ENCODE measurements at regions not wholly inside any gene's neighbourhood (a gene's known extent, or its start where the extent isn't known, plus 50 kb on each side); places are given as distances from the start of the nearest gene placed in this dataset.

DNA sequence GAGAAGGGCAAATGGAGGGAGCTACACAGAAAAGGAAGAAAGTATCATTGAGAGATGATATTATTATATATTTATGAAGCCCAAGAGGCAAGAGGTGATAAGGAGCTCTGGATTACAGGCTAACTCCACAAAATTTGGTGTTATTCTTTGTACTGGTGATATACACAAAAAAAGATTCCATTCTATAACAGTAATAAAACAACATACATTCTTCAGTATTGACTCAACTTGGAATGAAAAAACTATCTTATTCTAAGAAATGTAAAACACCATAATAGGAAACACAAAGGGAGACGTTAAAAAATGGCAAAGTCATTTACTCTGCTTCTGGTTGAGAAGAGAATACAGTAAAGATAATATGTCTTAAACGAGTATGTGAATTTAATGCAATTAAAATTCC, 99.4 kb downstream of the TEX35 start:
- H3K27me3 ChIP-seq (ENCODE audit: insufficient read depth in 3 of 3, low read length in 2 of 3) = no peaks in the 10 kb centered on the region
- H3K4me3 ChIP-seq = no peak overlapping the region
- H3K9me3 ChIP-seq = no peaks in the 10 kb centered on the region
- 76 to 82% (median 78%) methylated on average over 2 of the region's 2 CpGs for WGBS, 3 donors
- no peak overlapping the region for H3K27ac ChIP-seq
- intact Hi-C loops (cut with DNase I) = no loop called here
- no peaks in the 10 kb centered on the region for H3K36me3 ChIP-seq (ENCODE audit: insufficient read depth in 1 of 2, low read depth in 1 of 2)
- TF ChIP-seq, protein P1, sequence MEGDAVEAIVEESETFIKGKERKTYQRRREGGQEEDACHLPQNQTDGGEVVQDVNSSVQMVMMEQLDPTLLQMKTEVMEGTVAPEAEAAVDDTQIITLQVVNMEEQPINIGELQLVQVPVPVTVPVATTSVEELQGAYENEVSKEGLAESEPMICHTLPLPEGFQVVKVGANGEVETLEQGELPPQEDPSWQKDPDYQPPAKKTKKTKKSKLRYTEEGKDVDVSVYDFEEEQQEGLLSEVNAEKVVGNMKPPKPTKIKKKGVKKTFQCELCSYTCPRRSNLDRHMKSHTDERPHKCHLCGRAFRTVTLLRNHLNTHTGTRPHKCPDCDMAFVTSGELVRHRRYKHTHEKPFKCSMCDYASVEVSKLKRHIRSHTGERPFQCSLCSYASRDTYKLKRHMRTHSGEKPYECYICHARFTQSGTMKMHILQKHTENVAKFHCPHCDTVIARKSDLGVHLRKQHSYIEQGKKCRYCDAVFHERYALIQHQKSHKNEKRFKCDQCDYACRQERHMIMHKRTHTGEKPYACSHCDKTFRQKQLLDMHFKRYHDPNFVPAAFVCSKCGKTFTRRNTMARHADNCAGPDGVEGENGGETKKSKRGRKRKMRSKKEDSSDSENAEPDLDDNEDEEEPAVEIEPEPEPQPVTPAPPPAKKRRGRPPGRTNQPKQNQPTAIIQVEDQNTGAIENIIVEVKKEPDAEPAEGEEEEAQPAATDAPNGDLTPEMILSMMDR (IDR thresholded peaks at IDR 0.05) = no peak
- DNase-seq (no peak), ATAC-seq (no peak)
- no peaks in the 10 kb centered on the region for H3K4me1 ChIP-seq

DNA sequence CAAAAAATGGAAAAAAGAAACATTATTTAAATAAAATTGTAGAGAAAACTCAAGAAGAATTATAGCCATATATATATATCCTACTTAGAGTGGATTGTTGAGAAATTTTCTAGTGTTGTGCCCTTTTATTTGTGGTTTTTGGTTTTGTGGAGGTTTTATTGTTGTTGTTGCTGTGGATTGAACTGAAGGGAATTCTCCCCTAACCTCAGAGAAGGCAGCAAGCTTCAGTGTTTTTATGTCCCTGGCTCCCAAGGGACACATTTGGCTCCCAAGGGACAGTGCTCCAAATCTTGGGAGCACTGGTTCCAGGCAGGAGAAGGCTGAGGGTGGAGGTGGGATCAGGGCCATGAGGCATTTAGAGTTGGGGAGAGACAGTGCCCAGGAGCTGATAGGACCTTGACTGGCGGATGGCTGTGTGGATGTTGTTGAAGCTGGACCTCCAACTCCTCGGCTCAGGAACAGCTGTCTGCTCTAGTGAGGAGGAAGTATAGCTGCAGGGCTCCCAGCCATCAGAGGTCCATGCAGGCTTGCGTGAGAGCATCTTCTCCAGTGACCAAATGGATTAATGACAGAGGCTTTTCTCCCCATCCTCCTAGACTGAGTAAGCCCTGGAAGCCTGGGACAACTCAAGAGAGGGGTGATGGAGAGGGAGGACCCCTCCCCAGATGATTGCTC, 100.5 kb downstream of the TEX35 start:
- intact Hi-C loops (cut with DNase I) = no loop called here
- H3K36me3 ChIP-seq (ENCODE audit: insufficient read depth in 1 of 2, low read depth in 1 of 2) = no peaks in the 10 kb centered on the region
- no peak overlapping the region for H3K4me3 ChIP-seq
- WGBS, 3 donors = 46 to 79% (median 54%) methylated on average over 3 of the region's 3 CpGs
- TF ChIP-seq, protein P1 (IDR thresholded peaks at IDR 0.05) = no peak
- DNase-seq (no peak), ATAC-seq (no peak)
- no peak overlapping the region for H3K27ac ChIP-seq
- no peaks in the 10 kb centered on the region for H3K4me1 ChIP-seq
- no peaks in the 10 kb centered on the region for H3K9me3 ChIP-seq
- no peaks in the 10 kb centered on the region for H3K27me3 ChIP-seq (ENCODE audit: insufficient read depth in 3 of 3, low read length in 2 of 3)

DNA sequence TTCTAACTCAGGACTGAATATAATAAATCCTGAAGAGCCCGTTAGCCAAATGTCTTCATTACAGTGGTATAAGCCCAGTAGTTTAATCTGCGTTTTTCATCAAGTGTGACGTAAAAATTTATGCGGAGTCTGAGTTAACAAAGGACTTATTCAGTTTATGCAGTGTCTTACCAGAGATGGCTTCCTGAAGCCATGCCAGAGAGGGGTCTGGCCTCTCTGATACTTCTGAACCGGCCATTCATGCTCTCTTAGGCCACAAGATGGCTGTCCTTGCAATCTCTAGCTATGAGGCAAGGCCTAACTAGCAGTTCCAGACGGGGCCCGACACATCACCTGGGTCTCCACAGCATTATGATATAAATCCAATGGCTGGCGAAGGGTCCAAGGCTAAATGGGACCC, 101.4 kb downstream of the TEX35 start:
- Histone ChIP-seq H3K36me3 (ENCODE audit: insufficient read depth in 1 of 2, low read depth in 1 of 2) (no peaks in the 10 kb centered on the region), H3K4me3 (no peak overlapping the region), H3K4me1 (no peaks in the 10 kb centered on the region), H3K27me3 (ENCODE audit: insufficient read depth in 3 of 3, low read length in 2 of 3) (no peaks in the 10 kb centered on the region), H3K9me3 (no peaks in the 10 kb centered on the region), H3K27ac (no peak overlapping the region)
- TF ChIP-seq, protein P1 (IDR thresholded peaks at IDR 0.05) = no peak
- no peak for DNase-seq
- 59 to 72% (median 66%) methylated on average over 8 of the region's 8 CpGs for WGBS, 3 donors
- ATAC-seq = no peak
- intact Hi-C loops (cut with DNase I) = no loop called here

DNA sequence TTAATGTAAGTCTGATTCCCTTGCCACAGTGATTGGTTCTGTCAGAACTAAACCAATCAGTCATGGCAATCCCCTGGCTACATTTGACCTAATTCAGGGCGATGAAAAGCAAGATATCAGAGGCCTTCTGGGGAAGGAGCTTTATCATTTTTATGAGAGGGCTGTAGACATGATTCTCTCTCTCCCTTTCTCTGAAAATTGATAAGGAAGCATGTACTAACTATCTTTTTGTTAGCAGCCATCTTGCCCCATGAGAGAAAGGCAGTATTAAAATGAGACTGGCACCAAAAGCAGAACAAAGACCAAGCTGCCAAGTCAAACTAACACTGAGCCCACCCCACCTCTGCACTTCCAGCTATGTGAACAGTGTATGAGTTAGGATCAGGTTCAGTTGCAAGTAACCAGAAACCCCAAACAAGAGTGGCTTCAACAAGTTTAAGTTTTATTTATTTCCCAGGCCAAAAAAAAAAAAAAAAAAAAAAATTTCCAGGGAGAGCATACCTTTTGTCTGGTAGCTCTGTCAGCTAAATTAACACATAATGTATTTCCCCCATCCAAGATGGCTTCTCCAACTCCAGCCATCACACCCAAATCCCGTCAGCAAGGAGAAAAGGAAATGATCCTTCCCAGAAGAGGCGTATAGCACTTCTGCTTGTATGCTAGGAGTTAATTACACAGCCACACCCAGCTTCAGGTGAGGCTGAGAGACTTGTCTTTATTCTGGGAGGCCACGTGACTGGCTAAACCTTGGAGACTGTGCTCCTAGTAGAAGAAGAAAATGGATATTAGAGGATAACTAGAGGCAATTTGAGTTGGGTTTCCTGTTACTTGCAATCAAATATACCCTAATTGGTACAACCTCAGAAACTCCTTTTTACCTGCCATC, 105.8 kb upstream of the RALGPS2 start:
- Histone ChIP-seq H3K9me3 (no peaks in the 10 kb centered on the region), H3K36me3 (ENCODE audit: insufficient read depth in 1 of 2, low read depth in 1 of 2) (no peaks in the 10 kb centered on the region), H3K27ac (no peak overlapping the region), H3K4me3 (no peak overlapping the region), H3K4me1 (no peaks in the 10 kb centered on the region), H3K27me3 (ENCODE audit: insufficient read depth in 3 of 3, low read length in 2 of 3) (no peaks in the 10 kb centered on the region)
- 90 to 95% (median 94%) methylated on average over 4 of the region's 4 CpGs for WGBS, 3 donors
- ATAC-seq (no peak), DNase-seq (no peak)
- intact Hi-C loops (cut with DNase I) = no loop called here
- TF ChIP-seq, protein P1 (IDR thresholded peaks at IDR 0.05) = no peak

Measured in psoas muscle (tissue), 7 donors.